ENCODE measurements at regions not wholly inside any gene's neighbourhood (a gene's known extent, or its start where the extent isn't known, plus 50 kb on each side); places are given as distances from the start of the nearest gene placed in this dataset.
A peak's percentile ranks its signal among the peaks of the same experiment; 100 is the strongest.

GRCh38 chr9:87237336-87237735, 260.3 kb upstream of the DAPK1 start:
- Histone ChIP-seq H3K4me1 (ENCODE audit: control insufficient read depth in 2 of 2, insufficient read depth in 2 of 2, low read length in 2 of 2) (no peaks in the 10 kb centered on the region), H3K27me3 (ENCODE audit: control insufficient read depth in 2 of 2, insufficient read depth in 1 of 2, low read length in 1 of 2) (no peaks in the 10 kb centered on the region), H3K36me3 (ENCODE audit: control insufficient read depth in 2 of 2, insufficient read depth in 2 of 2, low read length in 1 of 2) (no peaks in the 10 kb centered on the region), H3K27ac (ENCODE audit: low read depth in 1 of 2, low read length in 1 of 2) (no peak overlapping the region), H3K9me3 (ENCODE audit: control insufficient read depth in 2 of 2, insufficient read depth in 1 of 2, low read length in 1 of 2) (no peaks in the 10 kb centered on the region), H3K4me3 (ENCODE audit: low read length in 2 of 2) (no peak overlapping the region)
- DNase-seq (ENCODE audit: low read depth in 6 of 9, low spot score in 9 of 9), result no peak
- 95% methylated on average over 4 of the region's 4 CpGs for WGBS

- Histone ChIP-seq H3K27ac (ENCODE audit: low read depth in 1 of 2, low read length in 1 of 2) (no peak overlapping the region), H3K4me1 (ENCODE audit: control insufficient read depth in 2 of 2, insufficient read depth in 2 of 2, low read length in 2 of 2) (no peaks in the 10 kb centered on the region), H3K9me3 (ENCODE audit: control insufficient read depth in 2 of 2, insufficient read depth in 1 of 2, low read length in 1 of 2) (no peaks in the 10 kb centered on the region), H3K36me3 (ENCODE audit: control insufficient read depth in 2 of 2, insufficient read depth in 2 of 2, low read length in 1 of 2) (no peaks in the 10 kb centered on the region), H3K4me3 (ENCODE audit: low read length in 2 of 2) (no peak overlapping the region), H3K27me3 (ENCODE audit: control insufficient read depth in 2 of 2, insufficient read depth in 1 of 2, low read length in 1 of 2) (no peaks in the 10 kb centered on the region)
- DNase-seq (ENCODE audit: low read depth in 6 of 9, low spot score in 9 of 9), result no peak
- WGBS, result 95% methylated on average over 5 of the region's 5 CpGs
Measured at GRCh38 chr9:87238545-87238944, 259.1 kb upstream of the DAPK1 start.

- H3K4me3 ChIP-seq (ENCODE audit: low read length in 2 of 2), result no peak overlapping the region
- WGBS, result 88% methylated on average over 1 of the region's 1 CpG
- H3K27ac ChIP-seq (ENCODE audit: low read depth in 1 of 2, low read length in 1 of 2), result no peak overlapping the region
- no peaks in the 10 kb centered on the region for H3K36me3 ChIP-seq (ENCODE audit: control insufficient read depth in 2 of 2, insufficient read depth in 2 of 2, low read length in 1 of 2)
- no peak for DNase-seq (ENCODE audit: low read depth in 6 of 9, low spot score in 9 of 9)
- H3K9me3 ChIP-seq (ENCODE audit: control insufficient read depth in 2 of 2, insufficient read depth in 1 of 2, low read length in 1 of 2), result no peaks in the 10 kb centered on the region
- H3K4me1 ChIP-seq (ENCODE audit: control insufficient read depth in 2 of 2, insufficient read depth in 2 of 2, low read length in 2 of 2), result no peaks in the 10 kb centered on the region
- no peaks in the 10 kb centered on the region for H3K27me3 ChIP-seq (ENCODE audit: control insufficient read depth in 2 of 2, insufficient read depth in 1 of 2, low read length in 1 of 2)
Measured at GRCh38 chr9:87239312-87239711, 258.4 kb upstream of the DAPK1 start.

- 96% methylated on average over 2 of the region's 2 CpGs for WGBS
- Histone ChIP-seq H3K36me3 (ENCODE audit: control insufficient read depth in 2 of 2, insufficient read depth in 2 of 2, low read length in 1 of 2) (no peaks in the 10 kb centered on the region), H3K27ac (ENCODE audit: low read depth in 1 of 2, low read length in 1 of 2) (no peak overlapping the region), H3K4me3 (ENCODE audit: low read length in 2 of 2) (no peak overlapping the region), H3K4me1 (ENCODE audit: control insufficient read depth in 2 of 2, insufficient read depth in 2 of 2, low read length in 2 of 2) (no peaks in the 10 kb centered on the region), H3K27me3 (ENCODE audit: control insufficient read depth in 2 of 2, insufficient read depth in 1 of 2, low read length in 1 of 2) (no peaks in the 10 kb centered on the region), H3K9me3 (ENCODE audit: control insufficient read depth in 2 of 2, insufficient read depth in 1 of 2, low read length in 1 of 2) (no peaks in the 10 kb centered on the region)
- no peak for DNase-seq (ENCODE audit: low read depth in 6 of 9, low spot score in 9 of 9)
Measured at GRCh38 chr9:87243602-87244001, 254.1 kb upstream of the DAPK1 start.

- Histone ChIP-seq H3K36me3 (ENCODE audit: control insufficient read depth in 2 of 2, insufficient read depth in 2 of 2, low read length in 1 of 2) (no peaks in the 10 kb centered on the region), H3K9me3 (ENCODE audit: control insufficient read depth in 2 of 2, insufficient read depth in 1 of 2, low read length in 1 of 2) (no peaks in the 10 kb centered on the region), H3K4me3 (ENCODE audit: low read length in 2 of 2) (no peak overlapping the region), H3K27ac (ENCODE audit: low read depth in 1 of 2, low read length in 1 of 2) (no peak overlapping the region), H3K27me3 (ENCODE audit: control insufficient read depth in 2 of 2, insufficient read depth in 1 of 2, low read length in 1 of 2) (no peaks in the 10 kb centered on the region), H3K4me1 (ENCODE audit: control insufficient read depth in 2 of 2, insufficient read depth in 2 of 2, low read length in 2 of 2) (no peaks in the 10 kb centered on the region)
- DNase-seq (ENCODE audit: low read depth in 6 of 9, low spot score in 9 of 9), result no peak
- WGBS, result 65% methylated on average over 4 of the region's 4 CpGs
Measured at GRCh38 chr9:87245271-87245670, 252.4 kb upstream of the DAPK1 start.

GRCh38 chr9:87247097-87247496, 250.6 kb upstream of the DAPK1 start:
- DNase-seq (ENCODE audit: low read depth in 6 of 9, low spot score in 9 of 9), result no peak
- WGBS, result 96% methylated on average over 5 of the region's 5 CpGs

GRCh38 chr9:87249029-87249428, 248.6 kb upstream of the DAPK1 start:
- 78% methylated on average over 3 of the region's 3 CpGs for WGBS
- Histone ChIP-seq H3K36me3 (ENCODE audit: control insufficient read depth in 2 of 2, insufficient read depth in 2 of 2, low read length in 1 of 2) (no peaks in the 10 kb centered on the region), H3K4me1 (ENCODE audit: control insufficient read depth in 2 of 2, insufficient read depth in 2 of 2, low read length in 2 of 2) (no peaks in the 10 kb centered on the region), H3K4me3 (ENCODE audit: low read length in 2 of 2) (no peak overlapping the region), H3K27me3 (ENCODE audit: control insufficient read depth in 2 of 2, insufficient read depth in 1 of 2, low read length in 1 of 2) (no peaks in the 10 kb centered on the region), H3K27ac (ENCODE audit: low read depth in 1 of 2, low read length in 1 of 2) (no peak overlapping the region), H3K9me3 (ENCODE audit: control insufficient read depth in 2 of 2, insufficient read depth in 1 of 2, low read length in 1 of 2) (no peaks in the 10 kb centered on the region)
- DNase-seq (ENCODE audit: low read depth in 6 of 9, low spot score in 9 of 9), result no peak

More at GRCh38 chr9:87247097-87247496, 250.6 kb upstream of the DAPK1 start:
- no peaks in the 10 kb centered on the region for H3K9me3 ChIP-seq (ENCODE audit: control insufficient read depth in 2 of 2, insufficient read depth in 1 of 2, low read length in 1 of 2)
- no peak overlapping the region for H3K27ac ChIP-seq (ENCODE audit: low read depth in 1 of 2, low read length in 1 of 2)
- H3K36me3 ChIP-seq (ENCODE audit: control insufficient read depth in 2 of 2, insufficient read depth in 2 of 2, low read length in 1 of 2), result no peaks in the 10 kb centered on the region
- no peaks in the 10 kb centered on the region for H3K4me1 ChIP-seq (ENCODE audit: control insufficient read depth in 2 of 2, insufficient read depth in 2 of 2, low read length in 2 of 2)
- no peaks in the 10 kb centered on the region for H3K27me3 ChIP-seq (ENCODE audit: control insufficient read depth in 2 of 2, insufficient read depth in 1 of 2, low read length in 1 of 2)
- H3K4me3 ChIP-seq (ENCODE audit: low read length in 2 of 2), result no peak overlapping the region

- WGBS, result 98% methylated on average over 1 of the region's 1 CpG
Measured at GRCh38 chr9:87250205-87250604, 247.5 kb upstream of the DAPK1 start.

GRCh38 chr9:87255431-87256155, 242.1 kb upstream of the DAPK1 start:
- no peak overlapping the region for H3K4me3 ChIP-seq (ENCODE audit: low read length in 2 of 2)
- no peaks in the 10 kb centered on the region for H3K9me3 ChIP-seq (ENCODE audit: control insufficient read depth in 2 of 2, insufficient read depth in 1 of 2, low read length in 1 of 2)
- 77% methylated on average over 11 of the region's 11 CpGs for WGBS
- peak overlapping the region in 1 of 2 donors; percentile 37 for H3K27ac ChIP-seq (ENCODE audit: low read depth in 1 of 2, low read length in 1 of 2)
- H3K4me1 ChIP-seq (ENCODE audit: control insufficient read depth in 2 of 2, insufficient read depth in 2 of 2, low read length in 2 of 2), result peaks cover 0 to 2% of the 10 kb centered on the region in 2 donors
- no peaks in the 10 kb centered on the region for H3K36me3 ChIP-seq (ENCODE audit: control insufficient read depth in 2 of 2, insufficient read depth in 2 of 2, low read length in 1 of 2)
- DNase-seq (ENCODE audit: low read depth in 6 of 9, low spot score in 9 of 9), result no peak
- no peaks in the 10 kb centered on the region for H3K27me3 ChIP-seq (ENCODE audit: control insufficient read depth in 2 of 2, insufficient read depth in 1 of 2, low read length in 1 of 2)

More at GRCh38 chr9:87250205-87250604, 247.5 kb upstream of the DAPK1 start:
- no peaks in the 10 kb centered on the region for H3K27me3 ChIP-seq (ENCODE audit: control insufficient read depth in 2 of 2, insufficient read depth in 1 of 2, low read length in 1 of 2)
- H3K36me3 ChIP-seq (ENCODE audit: control insufficient read depth in 2 of 2, insufficient read depth in 2 of 2, low read length in 1 of 2), result no peaks in the 10 kb centered on the region
- H3K9me3 ChIP-seq (ENCODE audit: control insufficient read depth in 2 of 2, insufficient read depth in 1 of 2, low read length in 1 of 2), result no peaks in the 10 kb centered on the region
- no peak overlapping the region for H3K27ac ChIP-seq (ENCODE audit: low read depth in 1 of 2, low read length in 1 of 2)
- DNase-seq (ENCODE audit: low read depth in 6 of 9, low spot score in 9 of 9), result no peak
- H3K4me1 ChIP-seq (ENCODE audit: control insufficient read depth in 2 of 2, insufficient read depth in 2 of 2, low read length in 2 of 2), result no peaks in the 10 kb centered on the region
- H3K4me3 ChIP-seq (ENCODE audit: low read length in 2 of 2), result no peak overlapping the region

All from thymus (tissue), 11 donors.